Loucy (cell line): ENCODE measurements at regions not wholly inside any gene's neighbourhood (a gene's known extent, or its start where the extent isn't known, plus 50 kb on each side); places are given as distances from the start of the nearest gene placed in this dataset.

Experiments used
- H2AFZ ChIP-seq: fragments of 200-600 bp; sonication (generic); 2 replicates; pipeline ENCODE4 v1.6.0; 2016; ENCODE audit warnings: antibody characterized with exemption, mild to moderate bottlenecking, low read length, moderate library complexity
- H3F3A ChIP-seq: fragments of 200-600 bp; 2 replicates; pipeline ENCODE4 v1.6.0; 2016; ENCODE audit warnings: antibody characterized with exemption, low read depth, mild to moderate bottlenecking
- H3K27me3 ChIP-seq: fragments of 200-600 bp; sonication (generic); 2 replicates; pipeline ENCODE4 v1.6.1; 2014; ENCODE audit warnings: low read length, mild to moderate bottlenecking; ENCODE audit not compliant: insufficient read depth, poor library complexity, severe bottlenecking
- H3K36me3 ChIP-seq: fragments of 200-600 bp; sonication (generic); 2 replicates; pipeline ENCODE4 v1.6.1; 2016; ENCODE audit warnings: low read length; ENCODE audit not compliant: insufficient read depth
- H3K4me1 ChIP-seq: fragments of 200-600 bp; sonication (generic); 2 replicates; pipeline ENCODE4 v1.5.1; 2014; ENCODE audit warnings: low read length, mild to moderate bottlenecking; ENCODE audit not compliant: insufficient read depth, poor library complexity, severe bottlenecking
- H3K4me2 ChIP-seq: fragments of 200-600 bp; sonication (generic); 2 replicates; pipeline ENCODE4 v1.6.0; 2014; ENCODE audit warnings: antibody characterized with exemption, low read length, low read depth, mild to moderate bottlenecking; ENCODE audit not compliant: poor library complexity, severe bottlenecking
- H3K4me3 ChIP-seq: fragments of 200-600 bp; sonication (generic); 2 replicates; pipeline ENCODE4 v1.5.1; 2014; ENCODE audit warnings: low read length, mild to moderate bottlenecking, mixed read lengths; ENCODE audit not compliant: poor library complexity, severe bottlenecking
- H3K79me2 ChIP-seq: fragments of 200-600 bp; sonication (generic); 2 replicates; pipeline ENCODE4 v1.6.1; 2014; ENCODE audit warnings: low read length; ENCODE audit not compliant: insufficient read depth
- H3K9ac ChIP-seq: fragments of 200-600 bp; sonication (generic); 2 replicates; pipeline ENCODE4 v1.6.0; 2014; ENCODE audit warnings: mild to moderate bottlenecking, low read depth, low read length, moderate library complexity; ENCODE audit not compliant: poor library complexity, severe bottlenecking
- H3K9me2 ChIP-seq: fragments of 200-600 bp; sonication (generic); replicated peaks from 2 replicates; pipeline ENCODE4 v1.6.1; 2016; ENCODE audit warnings: low read depth, low read length, mixed read lengths
- H3K9me3 ChIP-seq: fragments of 200-600 bp; sonication (generic); 2 replicates; pipeline ENCODE4 v1.6.1; 2014; ENCODE audit warnings: mild to moderate bottlenecking, antibody characterized with exemption, low read length, low read depth; ENCODE audit not compliant: insufficient read depth
- H4K20me1 ChIP-seq: fragments of 200-600 bp; sonication (generic); 2 replicates; pipeline ENCODE4 v1.6.0; 2014; ENCODE audit warnings: antibody characterized with exemption, low read length, mild to moderate bottlenecking; ENCODE audit not compliant: insufficient read depth, poor library complexity, severe bottlenecking
- EZH2phosphoT487 ChIP-seq: fragments of 200-600 bp; IDR thresholded peaks from 2 replicates; pipeline ENCODE4 v1.6.1; 2018; ENCODE audit warnings: antibody characterized with exemption, mild to moderate bottlenecking, moderate library complexity, borderline replicate concordance
- TF ChIP-seq, protein P1 (sequence below): fragments of 200-600 bp; sonication (generic); conservative IDR thresholded peaks from 2 replicates; pipeline ENCODE4 v1.5.1; 2014; ENCODE audit warnings: mild to moderate bottlenecking, antibody characterized with exemption, low read length

DNA sequence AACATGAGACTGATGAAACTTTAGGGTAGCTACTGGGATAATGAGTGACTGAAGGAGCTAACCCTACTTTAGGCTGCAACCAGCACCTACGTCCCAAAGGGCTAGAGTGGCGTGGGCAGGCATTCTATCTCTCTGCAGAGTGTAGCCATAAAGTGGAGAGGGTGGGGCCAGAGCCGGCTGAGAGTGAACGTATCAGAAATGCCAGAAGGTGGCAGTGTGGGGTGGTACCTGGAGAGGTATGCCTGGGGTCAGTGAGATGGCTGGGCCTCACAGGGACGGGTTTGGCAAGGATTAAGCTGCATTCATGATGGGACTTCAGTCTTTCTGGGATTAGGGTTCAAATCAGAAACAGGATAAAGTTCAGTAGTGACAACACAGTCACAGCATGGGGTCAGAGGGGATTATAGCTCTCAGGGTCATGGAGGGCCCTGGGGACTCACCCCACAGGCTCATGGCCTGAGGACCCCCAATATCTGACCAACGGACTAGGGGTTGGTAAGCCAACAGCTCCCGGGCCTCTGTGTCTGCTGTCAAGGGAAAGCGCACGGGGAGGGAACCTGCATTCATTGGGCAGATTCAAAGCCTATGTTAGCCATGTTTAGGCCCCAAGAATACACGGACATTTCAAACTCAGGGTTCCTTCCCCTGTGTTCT, 86.5 kb upstream of the FOXB1 start:
- Histone ChIP-seq H3K36me3 (no peaks in the 10 kb centered on the region), H4K20me1 (no peaks in the 10 kb centered on the region), H3K4me3 (no peak overlapping the region), H2AFZ (peak overlapping the region; percentile 64), H3K27me3 (no peaks in the 10 kb centered on the region), H3K9ac (peak overlapping the region; percentile 18), H3K9me3 (no peaks in the 10 kb centered on the region), H3K4me2 (no peak overlapping the region), H3K4me1 (peaks cover 34% of the 10 kb centered on the region), H3K79me2 (no peaks in the 10 kb centered on the region), H3K9me2 (no peaks in the 10 kb centered on the region), H3F3A (no peaks in the 10 kb centered on the region)
- TF ChIP-seq EZH2phosphoT487: no peak
- TF ChIP-seq, protein P1, sequence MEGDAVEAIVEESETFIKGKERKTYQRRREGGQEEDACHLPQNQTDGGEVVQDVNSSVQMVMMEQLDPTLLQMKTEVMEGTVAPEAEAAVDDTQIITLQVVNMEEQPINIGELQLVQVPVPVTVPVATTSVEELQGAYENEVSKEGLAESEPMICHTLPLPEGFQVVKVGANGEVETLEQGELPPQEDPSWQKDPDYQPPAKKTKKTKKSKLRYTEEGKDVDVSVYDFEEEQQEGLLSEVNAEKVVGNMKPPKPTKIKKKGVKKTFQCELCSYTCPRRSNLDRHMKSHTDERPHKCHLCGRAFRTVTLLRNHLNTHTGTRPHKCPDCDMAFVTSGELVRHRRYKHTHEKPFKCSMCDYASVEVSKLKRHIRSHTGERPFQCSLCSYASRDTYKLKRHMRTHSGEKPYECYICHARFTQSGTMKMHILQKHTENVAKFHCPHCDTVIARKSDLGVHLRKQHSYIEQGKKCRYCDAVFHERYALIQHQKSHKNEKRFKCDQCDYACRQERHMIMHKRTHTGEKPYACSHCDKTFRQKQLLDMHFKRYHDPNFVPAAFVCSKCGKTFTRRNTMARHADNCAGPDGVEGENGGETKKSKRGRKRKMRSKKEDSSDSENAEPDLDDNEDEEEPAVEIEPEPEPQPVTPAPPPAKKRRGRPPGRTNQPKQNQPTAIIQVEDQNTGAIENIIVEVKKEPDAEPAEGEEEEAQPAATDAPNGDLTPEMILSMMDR: peak; percentile 84

DNA sequence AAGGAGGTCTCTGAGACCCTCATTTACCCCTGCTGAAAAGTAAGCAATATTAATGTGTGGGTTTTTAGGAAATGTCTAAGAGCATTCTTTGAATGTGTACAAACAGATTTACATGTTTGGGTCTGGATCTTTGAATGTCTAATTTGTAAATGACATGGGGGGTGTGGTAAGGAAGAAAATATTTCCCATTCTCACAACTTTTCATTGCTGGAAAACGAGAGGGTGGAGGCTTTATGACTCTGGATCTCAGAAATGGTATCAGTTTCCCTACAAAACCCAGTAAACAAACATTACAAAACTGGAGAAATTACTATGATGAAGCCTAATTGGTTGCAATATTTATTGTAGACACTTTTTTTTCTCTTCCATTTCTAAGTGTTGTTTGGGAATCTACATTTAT, 98.1 kb upstream of the FOXB1 start:
- Histone ChIP-seq H3K27me3 (no peaks in the 10 kb centered on the region), H3K4me2 (no peak overlapping the region), H2AFZ (no peak overlapping the region), H3F3A (no peaks in the 10 kb centered on the region), H3K9me2 (no peaks in the 10 kb centered on the region), H3K79me2 (no peaks in the 10 kb centered on the region), H3K36me3 (no peaks in the 10 kb centered on the region), H3K4me3 (no peak overlapping the region), H4K20me1 (no peaks in the 10 kb centered on the region), H3K4me1 (no peaks in the 10 kb centered on the region), H3K9me3 (no peaks in the 10 kb centered on the region), H3K9ac (no peak overlapping the region)
- TF ChIP-seq, protein P1: no peak
- no peak for TF ChIP-seq EZH2phosphoT487

DNA sequence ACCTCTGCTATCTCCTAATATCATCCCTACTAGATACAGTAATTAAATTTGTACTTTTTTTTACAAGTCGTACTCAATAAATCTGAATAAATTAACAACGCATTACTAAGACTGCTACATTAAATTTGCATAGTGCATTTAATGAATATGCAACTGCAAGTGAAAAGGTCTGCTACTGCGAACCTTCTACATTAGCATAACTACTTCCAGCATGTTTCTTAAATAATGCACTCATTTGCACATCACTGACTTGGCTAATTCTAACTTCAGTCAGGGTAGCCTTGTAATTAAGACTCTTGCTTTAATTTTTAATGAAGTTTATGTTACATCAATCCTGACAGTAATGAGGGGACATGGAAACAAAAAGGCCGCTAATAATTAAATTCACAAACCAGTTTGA, 98.9 kb upstream of the FOXB1 start:
- no peak overlapping the region for H2AFZ ChIP-seq
- no peaks in the 10 kb centered on the region for H3K36me3 ChIP-seq
- no peaks in the 10 kb centered on the region for H3K9me3 ChIP-seq
- no peaks in the 10 kb centered on the region for H3K27me3 ChIP-seq
- H3F3A ChIP-seq: no peaks in the 10 kb centered on the region
- no peaks in the 10 kb centered on the region for H3K4me1 ChIP-seq
- TF ChIP-seq EZH2phosphoT487: no peak
- TF ChIP-seq, protein P1: no peak
- H3K79me2 ChIP-seq: no peaks in the 10 kb centered on the region
- H3K4me2 ChIP-seq: no peak overlapping the region
- H3K4me3 ChIP-seq: no peak overlapping the region
- H3K9me2 ChIP-seq: no peaks in the 10 kb centered on the region
- no peak overlapping the region for H3K9ac ChIP-seq
- H4K20me1 ChIP-seq: no peaks in the 10 kb centered on the region
